NCI-H69 (cell line): ENCODE measurements at regions not wholly inside any gene's neighbourhood (a gene's known extent, or its start where the extent isn't known, plus 50 kb on each side); places are given as distances from the start of the nearest gene placed in this dataset.

ENCODE experiments used
- DNase-seq: peaks from one replicate; lab custom pipeline; 2025; lab: John Stamatoyannopoulos, UW

- no peak for DNase-seq
These were observed 1059.3 kb upstream of the CNTN5 start for GRCh38 chr11:97961431-97961830.

- DNase-seq = no peak
These were observed 1058.0 kb upstream of the CNTN5 start for GRCh38 chr11:97962758-97963157.

- no peak for DNase-seq
These were observed 1057.0 kb upstream of the CNTN5 start for GRCh38 chr11:97963528-97964331.

GRCh38 chr11:97964332-97965004, 1056.3 kb upstream of the CNTN5 start:
- no peak for DNase-seq

- no peak for DNase-seq
These were observed 1054.7 kb upstream of the CNTN5 start for GRCh38 chr11:97965849-97966646.

- no peak for DNase-seq
These were observed 1053.8 kb upstream of the CNTN5 start for GRCh38 chr11:97966901-97967300.

GRCh38 chr11:97968071-97968470, 1052.7 kb upstream of the CNTN5 start:
- no peak for DNase-seq

- DNase-seq = no peak
These were observed 1048.0 kb upstream of the CNTN5 start for GRCh38 chr11:97972731-97973130.

GRCh38 chr11:97973352-97973857, 1047.3 kb upstream of the CNTN5 start:
- DNase-seq = no peak

GRCh38 chr11:97974798-97975498, 1045.8 kb upstream of the CNTN5 start:
- DNase-seq = no peak

- no peak for DNase-seq
These were observed 1043.0 kb upstream of the CNTN5 start for GRCh38 chr11:97977726-97978125.

- no peak for DNase-seq
These were observed 1041.0 kb upstream of the CNTN5 start for GRCh38 chr11:97979741-97980140.

GRCh38 chr11:97982512-97982911, 1038.2 kb upstream of the CNTN5 start:
- DNase-seq = no peak

- no peak for DNase-seq
These were observed 1031.6 kb upstream of the CNTN5 start for GRCh38 chr11:97989121-97989520.

- no peak for DNase-seq
These were observed 1030.4 kb upstream of the CNTN5 start for GRCh38 chr11:97990162-97990920.

- no peak for DNase-seq
These were observed 1027.2 kb upstream of the CNTN5 start for GRCh38 chr11:97993562-97993961.

- DNase-seq = peak; percentile 40
These were observed 1024.9 kb upstream of the CNTN5 start for GRCh38 chr11:97995874-97996273.

GRCh38 chr11:97996762-97997161, 1024.0 kb upstream of the CNTN5 start:
- no peak for DNase-seq

- peak; percentile 19 for DNase-seq
These were observed 1017.0 kb upstream of the CNTN5 start for GRCh38 chr11:98003606-98004371.

GRCh38 chr11:98007072-98007471, 1013.7 kb upstream of the CNTN5 start:
- no peak for DNase-seq
